Gastroesophageal sphincter (tissue), 3 donors: ENCODE measurements at regions not wholly inside any gene's neighbourhood (a gene's known extent, or its start where the extent isn't known, plus 50 kb on each side); places are given as distances from the start of the nearest gene placed in this dataset.

Experiments
- CTCF ChIP-seq, 4 experiments: fragments of 200-600 bp in 2 of 4; fragments of 450-650 bp in 2 of 4; sonication (generic) in 1 of 4; IDR thresholded peaks; one replicate each; pipeline ENCODE4 v1.5.1; 2017 to 2019; ENCODE audit warnings: antibody characterized with exemption in 4 of 4, mild to moderate bottlenecking in 2 of 4, moderate library complexity in 2 of 4
- EP300 ChIP-seq: sonication (generic); formaldehyde crosslinking; IDR thresholded peaks from one replicate; pipeline ENCODE4 v1.6.1; 2017; ENCODE audit warnings: antibody characterized with exemption, mild to moderate bottlenecking
- POLR2A ChIP-seq, 2 donors: fragments of 450-650 bp; IDR thresholded peaks; one replicate each; pipeline ENCODE4 v1.6.1; 2017; ENCODE audit warnings: antibody characterized with exemption in 2 of 2, mild to moderate bottlenecking in 2 of 2, moderate library complexity in 1 of 2
- POLR2AphosphoS5 ChIP-seq: sonication (generic); formaldehyde crosslinking; IDR thresholded peaks from one replicate; pipeline ENCODE4 v1.6.1; 2017; ENCODE audit warnings: antibody characterized with exemption

- TF ChIP-seq POLR2A (IDR thresholded peaks at IDR 0.05) (no peak), CTCF (IDR thresholded peaks at IDR 0.05) (no peak), EP300 (no peak), POLR2AphosphoS5 (no peak)
These were observed 144.7 kb upstream of the JARID2 start for GRCh38 chr6:15101130-15101529.
